Tibial nerve (tissue), 4 donors: ENCODE measurements at regions not wholly inside any gene's neighbourhood (a gene's known extent, or its start where the extent isn't known, plus 50 kb on each side); places are given as distances from the start of the nearest gene placed in this dataset.

ENCODE experiments used
- DNase-seq, 2 donors: peaks; one replicate each; pipeline ENCODE4 v3.0.0-alpha.2; 2019; ENCODE audit warnings: low spot score in 2 of 2
- H3K27ac ChIP-seq, 4 donors: fragments of 200-600 bp; sonication (generic) in 3 of 4; one replicate each; pipeline ENCODE4 v1.5.1; 2017 to 2019; ENCODE audit warnings: mild to moderate bottlenecking in 1 of 4
- H3K27me3 ChIP-seq, 2 donors: fragments of 200-600 bp; sonication (generic) in 1 of 2; one replicate each; pipeline versions ENCODE4 v1.5.1 to v1.6.0; 2017 to 2019
- H3K36me3 ChIP-seq, 3 donors: fragments of 200-600 bp; sonication (generic); one replicate each; pipeline ENCODE4 v1.5.1; 2018 to 2019
- H3K4me1 ChIP-seq, 4 donors: fragments of 200-600 bp; sonication (generic) in 3 of 4; one replicate each; pipeline ENCODE4 v1.5.1; 2017 to 2019
- H3K4me3 ChIP-seq, 4 donors: fragments of 200-600 bp; sonication (generic) in 3 of 4; one replicate each; pipeline ENCODE4 v1.5.1; 2017 to 2019; ENCODE audit warnings: mild to moderate bottlenecking in 1 of 4, moderate library complexity in 1 of 4
- H3K9me3 ChIP-seq, 4 donors: fragments of 200-600 bp; sonication (generic) in 3 of 4; one replicate each; pipeline ENCODE4 v1.5.1; 2017 to 2019
- CTCF ChIP-seq, 5 experiments: fragments of 200-600 bp in 3 of 5; fragments of 450-650 bp in 2 of 5; sonication (generic) in 3 of 5; IDR thresholded peaks; one replicate each; pipeline ENCODE4 v1.5.1; 2016 to 2019; ENCODE audit warnings: antibody characterized with exemption in 5 of 5, mild to moderate bottlenecking in 3 of 5, moderate library complexity in 2 of 5
- EP300 ChIP-seq, 2 donors: sonication (generic); formaldehyde crosslinking; IDR thresholded peaks; one replicate each; pipeline ENCODE4 v1.6.1; 2017; ENCODE audit warnings: antibody characterized with exemption in 2 of 2, mild to moderate bottlenecking in 1 of 2
- POLR2A ChIP-seq, 2 donors: fragments of 450-650 bp; IDR thresholded peaks; one replicate each; pipeline ENCODE4 v1.6.1; 2017; ENCODE audit warnings: antibody characterized with exemption in 2 of 2, mild to moderate bottlenecking in 2 of 2, moderate library complexity in 2 of 2
- WGBS, 2 donors: methylation state at CpG; one replicate each; pipeline ENCODE4 v1.1.5; 2018; 5-methylcytosine and 5-hydroxymethylcytosine counted together

GRCh38 chr12:91588874-91589454 is 406.3 kb upstream of the DCN start:
- Histone ChIP-seq H3K36me3 (no peaks in the 10 kb centered on the region), H3K4me3 (no peak overlapping the region), H3K27ac (no peak overlapping the region), H3K4me1 (peaks cover 0 to 5% (median 0%) of the 10 kb centered on the region in 4 donors), H3K27me3 (no peaks in the 10 kb centered on the region), H3K9me3 (no peaks in the 10 kb centered on the region)
- no peak for DNase-seq
- 33 to 55% methylated on average over 2 of the region's 2 CpGs for WGBS, 2 donors
- no peak for TF ChIP-seq POLR2A (IDR thresholded peaks at IDR 0.05)
- no peak for TF ChIP-seq CTCF (IDR thresholded peaks at IDR 0.05)
- TF ChIP-seq EP300 (IDR thresholded peaks at IDR 0.05) = no peak

GRCh38 chr12:91586015-91586414 is 403.4 kb upstream of the DCN start:
- 82 to 86% methylated on average over 5 of the region's 5 CpGs for WGBS, 2 donors
- H3K36me3 ChIP-seq = no peaks in the 10 kb centered on the region
- no peak for TF ChIP-seq POLR2A (IDR thresholded peaks at IDR 0.05)
- TF ChIP-seq EP300 (IDR thresholded peaks at IDR 0.05) = no peak
- TF ChIP-seq CTCF (IDR thresholded peaks at IDR 0.05) = no peak
- no peak overlapping the region for H3K27ac ChIP-seq
- no peak for DNase-seq
- H3K27me3 ChIP-seq = no peaks in the 10 kb centered on the region
- H3K4me1 ChIP-seq = peaks cover 0 to 5% (median 0%) of the 10 kb centered on the region in 4 donors
- H3K9me3 ChIP-seq = no peaks in the 10 kb centered on the region
- no peak overlapping the region for H3K4me3 ChIP-seq

GRCh38 chr12:91582811-91583210 is 400.2 kb upstream of the DCN start:
- 88 to 92% methylated on average over 3 of the region's 3 CpGs for WGBS, 2 donors
- no peaks in the 10 kb centered on the region for H3K36me3 ChIP-seq
- no peaks in the 10 kb centered on the region for H3K27me3 ChIP-seq
- H3K4me3 ChIP-seq = no peak overlapping the region
- H3K9me3 ChIP-seq = no peaks in the 10 kb centered on the region
- peaks cover 0 to 14% (median 2%) of the 10 kb centered on the region in 4 donors for H3K4me1 ChIP-seq
- TF ChIP-seq CTCF (IDR thresholded peaks at IDR 0.05) (no peak), POLR2A (IDR thresholded peaks at IDR 0.05) (no peak), EP300 (IDR thresholded peaks at IDR 0.05) (no peak)
- no peak for DNase-seq
- no peak overlapping the region for H3K27ac ChIP-seq

GRCh38 chr12:91579516-91580263 is 397.1 kb upstream of the DCN start:
- 71 to 72% methylated on average over 3 of the region's 3 CpGs for WGBS, 2 donors
- Histone ChIP-seq H3K4me3 (no peak overlapping the region), H3K27me3 (no peaks in the 10 kb centered on the region), H3K27ac (no peak overlapping the region), H3K4me1 (peaks cover 0 to 24% (median 2%) of the 10 kb centered on the region in 4 donors), H3K36me3 (no peaks in the 10 kb centered on the region), H3K9me3 (no peaks in the 10 kb centered on the region)
- no peak for TF ChIP-seq EP300 (IDR thresholded peaks at IDR 0.05)
- no peak for TF ChIP-seq CTCF (IDR thresholded peaks at IDR 0.05)
- no peak for TF ChIP-seq POLR2A (IDR thresholded peaks at IDR 0.05)
- DNase-seq = no peak
